ENCODE measurements at regions not wholly inside any gene's neighbourhood (a gene's known extent, or its start where the extent isn't known, plus 50 kb on each side); places are given as distances from the start of the nearest gene placed in this dataset.
A peak's percentile ranks its signal among the peaks of the same experiment; 100 is the strongest.
"Not testable (repeated sequence)": the region's sequence is repeated elsewhere in the genome, so short reads cannot be mapped to it uniquely, and the experiment has no call there.

DNA sequence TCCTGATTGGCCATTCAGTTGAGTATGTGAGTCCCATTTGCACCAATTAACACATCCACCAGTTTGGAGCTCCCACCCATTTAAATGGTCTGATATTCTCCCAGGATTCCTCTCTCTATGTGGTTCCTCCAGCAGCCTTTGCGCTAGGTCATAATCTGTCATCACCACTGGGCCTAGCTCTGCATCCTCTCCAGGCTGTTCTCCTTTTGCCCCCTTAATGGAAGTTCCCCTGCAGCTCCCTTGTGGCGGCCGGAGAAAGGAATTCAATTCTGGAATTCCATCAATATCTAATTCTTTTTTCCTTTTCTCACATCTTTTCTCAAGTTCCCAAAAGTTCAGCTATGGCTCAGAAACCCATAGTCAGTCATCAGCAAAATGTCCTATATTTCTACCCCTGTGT, 2184.4 kb upstream of the AGA start:
- FAIRE-seq (no peak), DNase-seq (ENCODE audit: insufficient read length, low spot score) (no peak)
- TF ChIP-seq POLR2A (IDR thresholded peaks at IDR 0.05; ENCODE audit: low read depth, low read length) = no peak

DNA sequence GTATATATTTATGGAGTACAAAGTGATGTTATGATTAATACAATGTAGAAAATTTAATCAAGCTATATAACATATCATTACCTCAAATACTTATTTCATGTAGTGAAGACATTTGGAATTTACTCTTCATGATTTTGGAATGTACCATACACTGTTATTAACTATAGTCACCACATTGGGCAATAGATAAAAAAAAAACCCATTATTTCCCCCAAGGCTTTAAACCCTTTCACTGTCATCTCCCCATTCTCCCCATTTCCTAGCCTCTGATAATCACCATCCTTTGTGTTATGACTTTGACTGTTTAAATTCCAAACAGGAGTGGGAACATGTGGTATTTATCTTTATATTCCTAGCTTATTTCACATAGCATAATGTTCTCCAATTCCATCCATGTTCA, 2189.1 kb upstream of the AGA start:
- no peak for DNase-seq (ENCODE audit: insufficient read length, low spot score)
- no peak for TF ChIP-seq POLR2A (IDR thresholded peaks at IDR 0.05; ENCODE audit: low read depth, low read length)
- no peak for FAIRE-seq

DNA sequence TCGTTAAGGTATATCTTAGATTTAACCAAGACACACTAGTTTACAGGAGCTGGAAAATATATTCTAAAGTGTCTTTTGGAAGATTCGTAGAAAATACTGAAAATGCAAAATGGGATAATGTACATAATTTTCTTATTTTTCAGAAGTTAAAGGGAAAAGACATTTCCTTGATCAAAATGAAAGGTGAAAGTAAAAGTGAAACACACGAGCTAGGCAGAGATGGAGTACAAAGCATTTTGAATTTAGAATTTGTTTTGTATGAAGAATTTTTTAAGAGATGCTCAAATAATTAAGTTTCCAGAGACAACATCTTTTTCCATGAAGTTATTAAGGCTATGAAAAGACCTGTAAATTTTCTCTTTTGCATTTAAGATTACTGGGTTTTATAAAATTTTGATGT, 2192.6 kb upstream of the AGA start:
- FAIRE-seq = no peak
- TF ChIP-seq POLR2A (IDR thresholded peaks at IDR 0.05; ENCODE audit: low read depth, low read length) = no peak
- DNase-seq (ENCODE audit: insufficient read length, low spot score) = no peak

DNA sequence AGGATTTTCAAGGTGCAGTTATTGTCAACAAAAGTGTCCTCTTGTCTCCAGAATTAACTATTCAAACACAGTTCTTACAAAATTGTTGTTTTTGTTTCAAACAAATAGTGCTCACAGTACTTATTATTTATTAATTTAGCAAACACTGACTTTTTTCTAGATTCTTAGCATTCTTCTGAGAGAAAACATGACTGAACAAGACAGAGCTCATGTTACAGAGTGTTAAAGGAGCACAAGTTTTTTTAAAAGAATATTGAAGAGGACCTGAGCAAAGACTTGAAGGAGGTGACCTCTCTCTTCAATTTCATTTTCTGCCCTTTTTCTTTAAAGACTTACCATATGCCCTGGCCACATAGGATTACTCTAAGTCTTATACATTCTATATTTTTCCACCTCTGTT, 2220.3 kb upstream of the AGA start:
- no peak for FAIRE-seq
- TF ChIP-seq POLR2A (IDR thresholded peaks at IDR 0.05; ENCODE audit: low read depth, low read length) = no peak
- DNase-seq (ENCODE audit: insufficient read length, low spot score) = no peak

DNA sequence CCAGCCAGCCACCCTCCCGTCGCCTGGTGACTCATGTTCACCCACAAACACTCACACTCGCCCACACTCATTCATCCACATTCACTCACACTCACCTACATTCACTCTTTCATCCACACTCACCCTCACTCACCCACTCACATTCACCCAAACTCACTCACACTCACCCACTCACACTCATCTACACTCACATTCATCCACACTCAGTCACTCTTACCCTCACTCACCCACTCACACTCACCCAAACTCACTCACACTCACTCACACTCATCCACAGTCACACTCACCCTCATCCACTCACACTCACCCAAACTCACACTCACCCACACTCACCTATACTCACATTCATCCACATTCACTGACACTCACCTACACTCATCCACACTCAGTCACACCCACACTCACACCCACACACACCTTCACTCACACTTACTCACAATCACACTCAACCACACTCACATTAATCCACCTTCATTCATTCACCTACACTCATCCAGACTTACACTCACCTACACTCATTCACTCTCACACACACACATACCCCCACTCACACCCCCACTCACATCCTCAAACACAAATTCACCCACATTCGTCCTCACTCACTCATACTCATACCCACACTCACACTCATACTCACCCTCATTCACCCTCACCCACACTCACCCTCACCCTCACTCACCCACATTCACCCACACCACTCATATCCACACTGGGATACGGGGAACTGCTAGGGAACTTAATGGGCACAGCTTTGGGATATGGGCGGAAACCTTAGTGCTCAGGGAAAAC, 2221.6 kb upstream of the AGA start:
- FAIRE-seq (no peak), DNase-seq (ENCODE audit: insufficient read length, low spot score) (no peak)

DNA sequence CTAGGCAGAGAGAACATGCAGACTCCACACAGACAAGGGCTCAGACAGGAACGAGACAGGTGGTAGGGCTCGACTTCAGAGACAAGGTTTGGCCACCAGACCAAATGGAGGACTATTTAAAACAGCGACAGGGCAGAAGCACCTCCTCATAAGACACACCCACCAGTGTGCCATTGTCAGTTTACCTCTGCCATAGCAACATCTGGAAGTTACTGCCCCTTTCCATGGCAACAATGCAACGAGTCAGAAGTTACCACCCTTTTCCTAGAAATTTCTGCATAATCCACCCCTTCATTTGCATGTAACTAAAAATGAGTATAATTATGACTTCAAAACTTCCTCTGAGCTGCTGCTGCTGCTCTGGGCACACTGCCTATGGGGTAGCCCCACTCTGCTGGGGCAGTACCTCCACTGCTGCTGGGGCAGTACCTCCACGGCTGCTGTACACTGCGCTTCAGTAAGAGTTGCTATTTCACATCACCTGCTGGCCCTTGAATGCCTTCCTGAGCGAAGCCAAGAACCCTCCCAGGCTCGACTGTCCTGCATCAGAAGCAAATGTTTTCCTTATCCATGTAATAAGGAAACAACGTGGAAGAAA, 2222.3 kb upstream of the AGA start:
- TF ChIP-seq POLR2A (IDR thresholded peaks at IDR 0.05; ENCODE audit: low read depth, low read length) = no peak
- FAIRE-seq (no peak), DNase-seq (ENCODE audit: insufficient read length, low spot score) (no peak)

More for the DNA sequence above, 2221.6 kb upstream of the AGA start:
- TF ChIP-seq POLR2A (IDR thresholded peaks at IDR 0.05; ENCODE audit: low read depth, low read length) = no peak

DNA sequence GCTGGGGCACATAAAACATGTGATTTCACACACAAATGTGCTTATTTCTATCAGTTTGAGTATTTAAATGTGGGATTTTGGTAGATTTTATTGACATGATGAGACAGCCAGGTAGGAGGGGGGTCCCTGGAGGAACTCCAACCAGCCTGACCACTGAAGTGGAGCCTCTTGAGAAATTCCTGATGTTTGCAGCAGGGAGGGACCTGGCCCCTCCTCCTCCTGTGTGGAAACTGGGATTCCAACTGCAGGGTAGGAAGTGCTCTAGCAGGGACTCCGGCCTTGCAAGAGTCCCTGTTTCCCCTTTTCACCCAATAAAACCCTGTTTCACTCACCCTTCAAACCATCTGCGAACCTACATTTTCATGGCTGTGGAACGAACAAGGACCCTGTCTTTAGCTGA, 2224.0 kb upstream of the AGA start:
- DNase-seq (ENCODE audit: insufficient read length, low spot score) (no peak), FAIRE-seq (no peak)
- no peak for TF ChIP-seq POLR2A (IDR thresholded peaks at IDR 0.05; ENCODE audit: low read depth, low read length)

DNA sequence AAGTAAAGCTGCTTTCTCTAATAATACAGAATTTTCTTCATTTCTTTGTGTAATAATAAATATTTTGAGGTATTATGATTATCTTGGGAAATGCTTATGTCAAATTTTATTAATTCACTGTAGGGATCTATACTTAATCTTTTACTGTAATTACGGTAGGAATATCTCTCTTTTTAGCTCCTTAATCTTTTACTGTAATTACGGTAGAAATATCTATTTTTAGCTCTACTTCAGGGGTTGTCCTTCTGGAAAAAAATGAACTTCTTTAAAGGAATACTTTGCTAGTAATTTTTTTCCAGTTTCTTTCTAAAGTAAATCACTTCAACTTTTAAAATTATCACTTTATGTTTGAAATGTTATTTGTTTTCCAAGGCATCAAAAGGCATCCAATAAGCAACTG, 2229.4 kb upstream of the AGA start:
- TF ChIP-seq POLR2A (IDR thresholded peaks at IDR 0.05; ENCODE audit: low read depth, low read length) = no peak
- DNase-seq (ENCODE audit: insufficient read length, low spot score) = no peak
- no peak for FAIRE-seq

DNA sequence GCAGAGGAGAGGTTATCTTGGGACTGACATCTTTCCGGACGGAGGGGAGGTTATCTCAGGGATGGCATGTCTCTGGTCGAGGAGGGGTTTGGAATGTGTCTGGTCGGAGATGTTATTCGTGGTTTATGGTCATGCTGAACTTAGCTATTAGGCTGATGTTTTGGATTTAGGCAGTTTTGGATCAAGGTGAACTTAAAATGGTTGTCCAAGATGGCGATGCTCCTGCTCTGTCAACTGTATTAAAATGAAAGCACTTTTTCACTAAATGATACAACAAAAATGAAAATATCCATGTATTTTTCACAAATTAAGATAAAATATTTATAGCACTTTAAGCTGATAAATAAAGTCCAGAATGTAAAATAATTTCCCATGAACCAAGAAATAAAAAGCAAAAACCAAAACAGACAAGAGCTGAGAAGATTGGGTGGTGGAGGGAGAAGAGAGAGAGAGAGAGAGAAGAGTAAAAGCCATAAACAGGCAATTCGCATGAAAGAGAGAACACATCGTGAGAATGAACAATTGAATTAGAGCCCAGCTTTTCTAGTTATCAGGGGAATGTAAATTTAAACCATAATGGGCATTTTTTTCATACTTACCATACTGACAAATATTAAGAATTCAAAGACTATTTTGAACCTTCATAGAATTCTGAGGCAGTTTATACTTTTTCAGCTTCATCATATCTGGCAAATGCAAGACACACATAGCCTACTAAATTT, 2236.0 kb upstream of the AGA start:
- no peak for FAIRE-seq
- no peak for DNase-seq (ENCODE audit: insufficient read length, low spot score)
- TF ChIP-seq POLR2A (IDR thresholded peaks at IDR 0.05; ENCODE audit: low read depth, low read length) = no peak

DNA sequence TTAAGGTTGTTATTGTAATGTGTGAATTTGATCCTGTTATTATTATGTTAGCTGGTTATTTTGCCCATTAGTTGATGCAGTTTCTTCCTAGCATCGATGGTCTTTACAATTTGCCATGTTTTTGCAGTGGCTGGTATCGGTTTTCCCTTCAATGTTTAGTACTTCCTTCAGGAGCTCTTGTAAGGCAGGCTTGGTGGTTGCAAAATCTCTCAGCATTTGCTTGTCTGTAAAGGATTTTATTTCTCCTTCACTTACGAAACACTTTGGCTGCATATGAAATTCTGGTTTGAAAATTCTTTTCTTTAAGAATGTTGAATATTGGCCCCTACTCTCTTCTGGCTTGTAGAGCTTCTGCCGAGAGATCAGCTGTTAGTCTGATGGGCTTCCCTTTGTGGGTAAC, 2241.4 kb upstream of the AGA start:
- not testable (repeated sequence) for FAIRE-seq

DNA sequence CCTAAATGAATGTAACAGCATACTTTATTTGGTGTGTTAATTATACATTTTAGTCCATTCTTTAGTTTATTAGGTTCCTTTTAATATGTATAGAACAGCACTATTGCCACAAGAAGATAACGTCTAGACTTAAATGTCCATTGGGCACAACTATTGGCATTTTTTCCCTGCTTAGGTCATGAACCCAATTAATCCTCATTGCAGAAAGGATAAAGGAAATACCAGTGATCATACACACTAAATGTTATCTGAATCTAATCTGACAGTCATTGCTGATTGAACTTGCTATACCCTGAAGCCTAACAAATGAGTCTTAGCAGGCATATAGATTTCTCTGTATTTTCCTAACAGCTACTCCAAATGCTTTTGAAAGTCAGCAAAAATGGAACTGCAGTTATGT, 2250.0 kb upstream of the AGA start:
- TF ChIP-seq POLR2A (IDR thresholded peaks at IDR 0.05; ENCODE audit: low read depth, low read length) = no peak
- DNase-seq (ENCODE audit: insufficient read length, low spot score) (no peak), FAIRE-seq (no peak)

More for the DNA sequence above, 2241.4 kb upstream of the AGA start:
- DNase-seq (ENCODE audit: insufficient read length, low spot score) = not testable (repeated sequence)

DNA sequence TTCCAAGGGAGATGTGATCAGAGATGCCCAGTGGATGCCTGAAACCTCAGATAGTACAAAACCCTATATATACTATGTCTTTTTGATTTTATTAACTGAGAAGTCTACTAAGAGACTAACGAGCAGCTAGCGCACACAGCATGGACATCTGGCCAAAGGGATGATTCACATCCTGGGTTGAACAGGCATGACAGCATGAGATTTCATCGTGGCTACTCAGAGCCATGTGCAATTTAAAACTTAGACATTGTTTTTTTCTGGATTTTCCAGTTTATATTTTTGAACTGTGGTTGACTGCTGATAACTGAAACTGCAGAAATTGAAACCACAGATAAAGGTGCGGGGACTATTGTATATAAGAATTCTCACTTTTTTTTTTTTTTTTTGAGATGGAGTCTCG, 2252.9 kb upstream of the AGA start:
- peak; percentile 1 for DNase-seq (ENCODE audit: insufficient read length, low spot score)
- peak; percentile 41 for FAIRE-seq
- no peak for TF ChIP-seq POLR2A (IDR thresholded peaks at IDR 0.05; ENCODE audit: low read depth, low read length)

DNA sequence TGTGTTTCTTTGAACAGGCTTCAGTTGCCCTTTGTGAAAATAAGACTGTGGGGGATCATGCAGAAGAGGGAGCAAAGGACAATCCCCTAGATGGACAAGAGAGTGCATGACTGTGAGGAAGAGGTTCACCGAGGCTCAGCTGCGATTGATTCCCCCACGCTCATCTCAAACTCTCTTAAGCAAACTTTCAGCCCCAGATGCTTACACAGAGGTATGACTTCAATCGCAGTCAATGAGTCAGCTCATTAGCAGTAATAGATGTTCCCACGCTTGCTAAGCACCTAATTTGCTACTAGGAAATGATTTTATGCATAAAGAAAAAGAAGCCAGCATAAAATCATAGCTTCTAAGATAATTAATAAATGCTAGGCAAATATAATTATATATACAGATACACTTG, 2256.1 kb upstream of the AGA start:
- DNase-seq (ENCODE audit: insufficient read length, low spot score) = no peak
- no peak for FAIRE-seq
- no peak for TF ChIP-seq POLR2A (IDR thresholded peaks at IDR 0.05; ENCODE audit: low read depth, low read length)

DNA sequence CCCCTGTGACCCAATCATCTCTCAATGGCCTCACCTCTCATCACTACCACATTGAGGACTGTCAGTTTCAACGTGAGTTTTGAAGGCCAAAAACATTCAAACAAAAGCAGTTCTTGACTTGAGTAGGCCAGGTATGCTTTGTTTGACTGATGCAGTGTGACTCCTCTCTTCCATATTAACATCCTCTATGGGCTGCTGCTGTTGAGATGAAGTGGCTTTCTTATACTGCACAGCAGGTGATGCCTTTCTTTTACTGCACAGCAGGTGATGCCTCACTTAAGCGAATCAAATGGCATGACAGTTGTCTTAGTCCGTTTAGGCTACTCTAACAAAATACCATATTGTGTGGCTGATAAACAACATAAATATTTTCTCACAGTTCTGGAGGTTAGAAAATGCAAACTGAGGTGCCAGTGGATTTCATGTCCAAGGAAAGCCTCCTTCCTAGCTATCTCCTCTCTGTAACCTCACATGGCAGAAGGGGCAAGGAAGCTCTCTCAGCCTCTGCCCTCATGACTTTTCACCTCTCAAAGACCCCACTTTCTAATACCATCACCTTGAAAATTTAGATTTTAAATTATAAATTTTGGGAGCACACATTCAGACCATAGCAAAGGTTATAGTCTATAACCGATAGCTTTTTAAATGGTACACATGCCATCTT, 2267.9 kb upstream of the AGA start:
- DNase-seq (ENCODE audit: insufficient read length, low spot score) (no peak), FAIRE-seq (no peak)
- no peak for TF ChIP-seq POLR2A (IDR thresholded peaks at IDR 0.05; ENCODE audit: low read depth, low read length)
